ENCODE measurements at regions not wholly inside any gene's neighbourhood (a gene's known extent, or its start where the extent isn't known, plus 50 kb on each side); places are given as distances from the start of the nearest gene placed in this dataset.

- intact Hi-C loops (cut with DNase I; ENCODE audit: low total_unique reads) = no loop called here
- DNase-seq = no peak
- no peak overlapping the region for H3K27ac ChIP-seq
- no peaks in the 10 kb centered on the region for H3K4me1 ChIP-seq
- H3K9me3 ChIP-seq = peaks cover 0 to 53% (median 28%) of the 10 kb centered on the region in 8 donors
- TF ChIP-seq CTCF (IDR thresholded peaks at IDR 0.05 in 8 of 11, conservative IDR thresholded peaks at IDR 0.05 in 3 of 11) (no peak), POLR2A (IDR thresholded peaks at IDR 0.05) (no peak), POLR2AphosphoS5 (IDR thresholded peaks at IDR 0.05) (no peak)
- no peak overlapping the region for H3K4me3 ChIP-seq
- no peaks in the 10 kb centered on the region for H3K27me3 ChIP-seq (replicated peaks in 1 of 7)
- H3K36me3 ChIP-seq = no peaks in the 10 kb centered on the region
These were observed 161.7 kb downstream of the OPA1 start for GRCh38 chr3:193754719-193755118.

GRCh38 chr3:193756536-193756935 lies 163.5 kb downstream of the OPA1 start:
- Histone ChIP-seq H3K36me3 (no peaks in the 10 kb centered on the region), H3K9me3 (peaks cover 0 to 46% (median 27%) of the 10 kb centered on the region in 8 donors), H3K27ac (no peak overlapping the region), H3K4me1 (no peaks in the 10 kb centered on the region), H3K4me3 (no peak overlapping the region), H3K27me3 (replicated peaks in 1 of 7) (no peaks in the 10 kb centered on the region)
- TF ChIP-seq POLR2A (IDR thresholded peaks at IDR 0.05) (no peak), CTCF (IDR thresholded peaks at IDR 0.05 in 8 of 11, conservative IDR thresholded peaks at IDR 0.05 in 3 of 11) (no peak), POLR2AphosphoS5 (IDR thresholded peaks at IDR 0.05) (no peak)
- intact Hi-C loops (cut with DNase I; ENCODE audit: low total_unique reads) = no loop called here
- DNase-seq = no peak
- 93 to 100% (median 97%) methylated on average over 1 of the region's 1 CpG for WGBS, 5 donors

- Histone ChIP-seq H3K27ac (no peak overlapping the region), H3K4me3 (no peak overlapping the region), H3K27me3 (replicated peaks in 1 of 7) (no peaks in the 10 kb centered on the region), H3K4me1 (no peaks in the 10 kb centered on the region), H3K36me3 (no peaks in the 10 kb centered on the region), H3K9me3 (peaks cover 0 to 46% (median 27%) of the 10 kb centered on the region in 8 donors)
- intact Hi-C loops (cut with DNase I; ENCODE audit: low total_unique reads) = no loop called here
- DNase-seq = no peak
- WGBS, 5 donors = 81 to 97% (median 88%) methylated on average over 2 of the region's 2 CpGs
- TF ChIP-seq POLR2AphosphoS5 (IDR thresholded peaks at IDR 0.05) = no peak
- TF ChIP-seq POLR2A (IDR thresholded peaks at IDR 0.05) = no peak
- no peak for TF ChIP-seq CTCF (IDR thresholded peaks at IDR 0.05 in 8 of 11, conservative IDR thresholded peaks at IDR 0.05 in 3 of 11)
These were observed 164.4 kb downstream of the OPA1 start for GRCh38 chr3:193757457-193757856.

- H3K4me1 ChIP-seq = no peaks in the 10 kb centered on the region
- intact Hi-C loops (cut with DNase I; ENCODE audit: low total_unique reads) = no loop called here
These were observed 169.0 kb downstream of the OPA1 start for GRCh38 chr3:193761969-193762368.

More at GRCh38 chr3:193761969-193762368, 169.0 kb downstream of the OPA1 start:
- no peak for TF ChIP-seq CTCF (IDR thresholded peaks at IDR 0.05 in 8 of 11, conservative IDR thresholded peaks at IDR 0.05 in 3 of 11)
- no peak for TF ChIP-seq POLR2AphosphoS5 (IDR thresholded peaks at IDR 0.05)
- no peak for TF ChIP-seq POLR2A (IDR thresholded peaks at IDR 0.05)
- WGBS, 5 donors = 66 to 82% (median 73%) methylated on average over 5 of the region's 5 CpGs
- no peak for DNase-seq
- H3K27me3 ChIP-seq (replicated peaks in 1 of 7) = peaks cover 0 to 5% (median 0%) of the 10 kb centered on the region in 7 donors
- H3K27ac ChIP-seq = no peak overlapping the region
- H3K4me3 ChIP-seq = no peak overlapping the region
- peaks cover 0 to 21% (median 13%) of the 10 kb centered on the region in 8 donors for H3K9me3 ChIP-seq
- no peaks in the 10 kb centered on the region for H3K36me3 ChIP-seq
